ENCODE measurements at regions not wholly inside any gene's neighbourhood (a gene's known extent, or its start where the extent isn't known, plus 50 kb on each side); places are given as distances from the start of the nearest gene placed in this dataset.

- WGBS (ENCODE audit: extremely low coverage, insufficient read length, low lambda C conversion rate): no CpG with 5 or more reads among the region's 1 CpG
- Histone ChIP-seq H3K27me3 (ENCODE audit: insufficient read depth, low read length) (no peaks in the 10 kb centered on the region), H3K9me3 (ENCODE audit: control insufficient read depth, low read depth, low read length) (no peaks in the 10 kb centered on the region), H3K4me1 (ENCODE audit: insufficient read depth, low read length) (no peaks in the 10 kb centered on the region), H2AFZ (ENCODE audit: low read length) (no peak overlapping the region), H3K79me2 (ENCODE audit: insufficient read depth, low read length) (no peaks in the 10 kb centered on the region), H2BK12ac (ENCODE audit: insufficient read length, low read depth, low read length) (no peak overlapping the region), H2BK15ac (ENCODE audit: low read depth, low read length) (no peak overlapping the region), H2AK5ac (ENCODE audit: insufficient read length, low read length) (no peak overlapping the region), H3K27ac (ENCODE audit: insufficient read length, low read depth, low read length) (no peak overlapping the region), H3K4ac (ENCODE audit: low read depth, low read length) (no peak overlapping the region), H2BK20ac (ENCODE audit: low read depth, low read length, poor library complexity, severe bottlenecking) (no peak overlapping the region), H3K18ac (ENCODE audit: insufficient read length, low read depth, low read length) (no peak overlapping the region), H3K9ac (ENCODE audit: extremely low read depth, insufficient read length, low read length) (no peak overlapping the region), H3K23ac (ENCODE audit: insufficient read length, low read depth, low read length) (no peak overlapping the region), H4K20me1 (ENCODE audit: control insufficient read depth, insufficient read depth, insufficient read length) (no peaks in the 10 kb centered on the region), H3K14ac (ENCODE audit: insufficient read depth, low read length) (no peak overlapping the region), H4K8ac (replicated peaks; ENCODE audit: insufficient read length, low read depth, low read length) (no peak overlapping the region), H2BK120ac (ENCODE audit: low read depth, low read length, poor library complexity, severe bottlenecking) (no peak overlapping the region), H3K79me1 (ENCODE audit: insufficient read depth, low read depth, low read length, poor library complexity, severe bottlenecking) (no peaks in the 10 kb centered on the region), H2BK5ac (ENCODE audit: insufficient read length, low read length) (no peak overlapping the region), H3K23me2 (ENCODE audit: insufficient read length, low read depth, low read length, poor library complexity, severe bottlenecking) (no peaks in the 10 kb centered on the region), H4K5ac (ENCODE audit: insufficient read length, low read depth, low read length) (no peak overlapping the region), H3K4me2 (ENCODE audit: insufficient read depth, insufficient read length, low read length) (no peak overlapping the region), H3K56ac (ENCODE audit: insufficient read length, low read depth, low read length) (no peak overlapping the region), H4K91ac (ENCODE audit: insufficient read length, low read depth, low read length) (no peak overlapping the region), H3T11ph (ENCODE audit: low read length) (no peak overlapping the region)
- H3K27me3 Mint-ChIP-seq (ENCODE audit: low read depth): no peaks in the 10 kb centered on the region
- H3K9me3 Mint-ChIP-seq: no peaks in the 10 kb centered on the region
- no peak for TF ChIP-seq CTCF (conservative IDR thresholded peaks at IDR 0.05)
- H3K27ac Mint-ChIP-seq: no peak overlapping the region
- H3K36me3 Mint-ChIP-seq (ENCODE audit: insufficient read depth in 1 of 3, low read depth in 3 of 3): no peaks in the 10 kb centered on the region
- no peak overlapping the region for H3K4me3 Mint-ChIP-seq
- no peak for DNase-seq
- peaks cover 16 to 19% of the 10 kb centered on the region in 2 experiments for H3K4me1 Mint-ChIP-seq
Measured at GRCh38 chr12:86834217-86834616, 578.0 kb upstream of the MGAT4C start.
